OCI-LY3 (cell line): ENCODE measurements at regions not wholly inside any gene's neighbourhood (a gene's known extent, or its start where the extent isn't known, plus 50 kb on each side); places are given as distances from the start of the nearest gene placed in this dataset.

Source experiments
- H2AFZ ChIP-seq: fragments of 200-600, 300-600 bp; shearing (Covaris generic); 2 replicates; pipeline ENCODE4 v1.6.0; 2014; ENCODE audit warnings: antibody characterized with exemption, low read depth, low read length
- H3K27ac ChIP-seq: fragments of 200-600, 300-600 bp; sonication (generic); 2 replicates; pipeline ENCODE4 v1.5.1; 2014; ENCODE audit warnings: mild to moderate bottlenecking, low read length, moderate library complexity, mixed read lengths
- H3K27me3 ChIP-seq: fragments of 200-600, 300-600 bp; sonication (generic); 2 replicates; pipeline ENCODE4 v1.6.1; 2014; ENCODE audit warnings: low read depth, low read length, mixed read lengths
- H3K36me3 ChIP-seq: fragments of 200-600, 300-600 bp; sonication (generic); replicated peaks from 2 replicates; pipeline ENCODE3; 2014; ENCODE audit warnings: low read depth, low read length, mixed read lengths
- H3K4me1 ChIP-seq: fragments of 300-600, 200-600 bp; sonication (generic); 2 replicates; pipeline ENCODE4 v1.6.1; 2014; ENCODE audit warnings: low read length, mixed read lengths
- H3K4me2 ChIP-seq: fragments of 200-600, 300-600 bp; sonication (generic); 2 replicates; pipeline ENCODE4 v1.6.1; 2014; ENCODE audit warnings: low read length, mixed read lengths
- H3K4me3 ChIP-seq: fragments of 300-600, 200-600 bp; sonication (generic); 2 replicates; pipeline ENCODE4 v1.5.1; 2014; ENCODE audit warnings: antibody characterized with exemption, mild to moderate bottlenecking, low read length, moderate library complexity
- H3K79me2 ChIP-seq: fragments of 300-600, 200-600 bp; shearing (Covaris generic); 2 replicates; pipeline ENCODE4 v1.6.1; 2014; ENCODE audit warnings: mild to moderate bottlenecking, low read length, mixed read lengths
- H3K9ac ChIP-seq: fragments of 300-600, 200-600 bp; shearing (Covaris generic); 2 replicates; pipeline ENCODE4 v1.6.0; 2014; ENCODE audit warnings: mild to moderate bottlenecking, low read length, moderate library complexity
- H3K9me3 ChIP-seq: fragments of 200-600, 300-600 bp; shearing (Covaris generic); 2 replicates; pipeline ENCODE4 v1.6.1; 2014; ENCODE audit warnings: low read length, mixed read lengths; ENCODE audit not compliant: insufficient read depth
- H4K20me1 ChIP-seq: fragments of 200-600, 300-600 bp; sonication (generic); 2 replicates; pipeline ENCODE4 v1.6.1; 2016; ENCODE audit warnings: low read length, mixed read lengths; ENCODE audit not compliant: insufficient read depth
- CTCF ChIP-seq: fragments of 200-600, 300-600 bp; sonication (generic); IDR thresholded peaks from 2 replicates; pipeline ENCODE4 v1.5.1; 2014; ENCODE audit warnings: antibody characterized with exemption, low read length, low read depth
- EZH2phosphoT487 ChIP-seq: fragments of 200-600 bp; shearing (Covaris generic); IDR thresholded peaks from 2 replicates; pipeline ENCODE4 v1.6.1; 2018; ENCODE audit warnings: antibody characterized with exemption, mixed run types, low read depth

GRCh38 chr4:156237231-156237630 lies 283.6 kb upstream of the CTSO start:
- no peak overlapping the region for H3K4me2 ChIP-seq
- no peaks in the 10 kb centered on the region for H3K4me1 ChIP-seq
- no peaks in the 10 kb centered on the region for H3K79me2 ChIP-seq
- H3K9ac ChIP-seq: no peak overlapping the region
- H3K36me3 ChIP-seq: no peaks in the 10 kb centered on the region
- TF ChIP-seq EZH2phosphoT487 (no peak), CTCF (no peak)
- H2AFZ ChIP-seq: no peak overlapping the region
- H4K20me1 ChIP-seq: no peaks in the 10 kb centered on the region
- no peaks in the 10 kb centered on the region for H3K27me3 ChIP-seq
- H3K9me3 ChIP-seq: no peaks in the 10 kb centered on the region
- no peak overlapping the region for H3K27ac ChIP-seq
- no peak overlapping the region for H3K4me3 ChIP-seq

- Histone ChIP-seq H3K27ac (no peak overlapping the region), H4K20me1 (no peaks in the 10 kb centered on the region), H3K36me3 (no peaks in the 10 kb centered on the region), H3K9me3 (no peaks in the 10 kb centered on the region), H3K4me2 (no peak overlapping the region), H3K27me3 (no peaks in the 10 kb centered on the region), H3K4me1 (no peaks in the 10 kb centered on the region), H3K9ac (no peak overlapping the region), H3K4me3 (no peak overlapping the region), H2AFZ (no peak overlapping the region), H3K79me2 (no peaks in the 10 kb centered on the region)
- TF ChIP-seq CTCF: no peak
- TF ChIP-seq EZH2phosphoT487: no peak
These were observed 276.5 kb upstream of the CTSO start for GRCh38 chr4:156230176-156230575.

GRCh38 chr4:156228676-156229075 lies 275.0 kb upstream of the CTSO start:
- H3K9me3 ChIP-seq: no peaks in the 10 kb centered on the region
- no peaks in the 10 kb centered on the region for H3K27me3 ChIP-seq
- H2AFZ ChIP-seq: 0 out of 2 replicates have a peak overlapping the region, but pooled peaks have one; percentile 9
- H3K4me3 ChIP-seq: no peak overlapping the region
- no peak overlapping the region for H3K4me2 ChIP-seq
- H4K20me1 ChIP-seq: no peaks in the 10 kb centered on the region
- TF ChIP-seq EZH2phosphoT487 (no peak), CTCF (no peak)
- no peaks in the 10 kb centered on the region for H3K79me2 ChIP-seq
- H3K36me3 ChIP-seq: no peaks in the 10 kb centered on the region
- H3K4me1 ChIP-seq: no peaks in the 10 kb centered on the region
- no peak overlapping the region for H3K9ac ChIP-seq
- H3K27ac ChIP-seq: no peak overlapping the region

- H4K20me1 ChIP-seq: no peaks in the 10 kb centered on the region
- H3K4me3 ChIP-seq: no peak overlapping the region
- no peaks in the 10 kb centered on the region for H3K9me3 ChIP-seq
- no peak overlapping the region for H2AFZ ChIP-seq
- H3K4me1 ChIP-seq: no peaks in the 10 kb centered on the region
- H3K4me2 ChIP-seq: no peak overlapping the region
- H3K27me3 ChIP-seq: no peaks in the 10 kb centered on the region
- no peak overlapping the region for H3K9ac ChIP-seq
- no peaks in the 10 kb centered on the region for H3K79me2 ChIP-seq
- no peaks in the 10 kb centered on the region for H3K36me3 ChIP-seq
- no peak for TF ChIP-seq EZH2phosphoT487
- no peak for TF ChIP-seq CTCF
- H3K27ac ChIP-seq: no peak overlapping the region
These were observed 273.7 kb upstream of the CTSO start for GRCh38 chr4:156227321-156227720.
